GM21786 (cell line): ENCODE measurements at regions not wholly inside any gene's neighbourhood (a gene's known extent, or its start where the extent isn't known, plus 50 kb on each side); places are given as distances from the start of the nearest gene placed in this dataset.
"Not testable (repeated sequence)": the region's sequence is repeated elsewhere in the genome, so short reads cannot be mapped to it uniquely, and the experiment has no call there.

Experiments used
- ATAC-seq: cut with Tn5 transposase; IDR thresholded peaks from one replicate; pipeline ENCODE4 v1.9.1; 2021; ENCODE audit not compliant: unreplicated experiment

GRCh38 chrX:40380655-40381488 is 199.9 kb upstream of the ATP6AP2 start:
- ATAC-seq = no peak

GRCh38 chrX:40377684-40378083 is 203.1 kb upstream of the ATP6AP2 start:
- ATAC-seq = no peak

GRCh38 chrX:40374486-40374885 is 206.3 kb upstream of the ATP6AP2 start:
- ATAC-seq = no peak

- no peak for ATAC-seq
These were observed 207.1 kb upstream of the ATP6AP2 start for GRCh38 chrX:40373641-40374040.

- no peak for ATAC-seq
These were observed 207.7 kb upstream of the ATP6AP2 start for GRCh38 chrX:40373025-40373424.

- ATAC-seq = no peak
These were observed 209.4 kb upstream of the ATP6AP2 start for GRCh38 chrX:40371376-40371775.

- no peak for ATAC-seq
These were observed 212.1 kb upstream of the ATP6AP2 start for GRCh38 chrX:40368611-40369061.

GRCh38 chrX:40366661-40367060 is 214.1 kb upstream of the ATP6AP2 start:
- no peak for ATAC-seq

GRCh38 chrX:40362291-40362690 is 218.5 kb upstream of the ATP6AP2 start:
- ATAC-seq = not testable (repeated sequence)

- ATAC-seq = no peak
These were observed 220.2 kb upstream of the ATP6AP2 start for GRCh38 chrX:40360557-40360956.

GRCh38 chrX:40359593-40359992 is 221.2 kb upstream of the ATP6AP2 start:
- no peak for ATAC-seq

- no peak for ATAC-seq
These were observed 221.8 kb upstream of the ATP6AP2 start for GRCh38 chrX:40358994-40359393.

GRCh38 chrX:40349251-40349650 is 231.5 kb upstream of the ATP6AP2 start:
- ATAC-seq = no peak

GRCh38 chrX:40346379-40346778 is 234.4 kb upstream of the ATP6AP2 start:
- no peak for ATAC-seq

GRCh38 chrX:40343319-40343718 is 237.5 kb upstream of the ATP6AP2 start:
- ATAC-seq = no peak

- no peak for ATAC-seq
These were observed 240.7 kb upstream of the ATP6AP2 start for GRCh38 chrX:40340116-40340515.

GRCh38 chrX:40333344-40333743 is 235.6 kb upstream of the BCOR start:
- no peak for ATAC-seq

- no peak for ATAC-seq
These were observed 234.0 kb upstream of the BCOR start for GRCh38 chrX:40331762-40332161.

- no peak for ATAC-seq
These were observed 233.6 kb upstream of the BCOR start for GRCh38 chrX:40331353-40331752.

GRCh38 chrX:40329616-40330015 is 231.9 kb upstream of the BCOR start:
- ATAC-seq = no peak

GRCh38 chrX:40327085-40327484 is 229.3 kb upstream of the BCOR start:
- no peak for ATAC-seq

- ATAC-seq = no peak
These were observed 228.6 kb upstream of the BCOR start for GRCh38 chrX:40326186-40326965.
